Common myeloid progenitor, CD34-positive (primary cell): ENCODE measurements at regions not wholly inside any gene's neighbourhood (a gene's known extent, or its start where the extent isn't known, plus 50 kb on each side); places are given as distances from the start of the nearest gene placed in this dataset.

Source experiments
- CTCF ChIA-PET: fragments of 350-600 bp; sonication (Branson Sonifier 250); formaldehyde crosslinking; loops from one replicate; lab custom pipeline; 2021; ENCODE audit warnings: antibody characterized with exemption; lab: Charles Lee
- POLR2A ChIA-PET: fragments of 350-600 bp; sonication (Branson Sonifier 250); formaldehyde crosslinking; loops from one replicate; lab custom pipeline; 2021; ENCODE audit warnings: antibody characterized with exemption; lab: Charles Lee
- DNase-seq, 3 donors: peaks; one replicate each; pipeline versions ENCODE4 v3.0.0 to v3.0.0-alpha.2; 2013
- H3K27ac ChIP-seq, 2 experiments: 1 replicate in 1 of 2; 2 replicates in 1 of 2; pipeline ENCODE4 v1.7.0; 2013; ENCODE audit warnings: inconsistent platforms in 2 of 2, low read length in 2 of 2, mild to moderate bottlenecking in 2 of 2, low read depth in 1 of 2, moderate library complexity in 1 of 2; ENCODE audit not compliant: severe bottlenecking in 2 of 2, insufficient read depth in 1 of 2, poor library complexity in 1 of 2
- H3K27me3 ChIP-seq, 5 experiments: replicated peaks in 2 of 5; 1 replicate in 3 of 5; 2 replicates in 2 of 5; pipeline versions ENCODE4 v1.6.1 to v1.7.0; 2013; ENCODE audit warnings: low read length in 4 of 5, mild to moderate bottlenecking in 2 of 5, moderate library complexity in 2 of 5, inconsistent platforms in 1 of 5; ENCODE audit not compliant: insufficient read depth in 5 of 5, control insufficient read depth in 4 of 5
- H3K36me3 ChIP-seq, 4 experiments: 1 replicate in 2 of 4; 2 replicates in 2 of 4; pipeline versions ENCODE4 v1.6.1 to v1.7.0; 2013; ENCODE audit warnings: low read length in 3 of 4, control low read depth in 1 of 4, mild to moderate bottlenecking in 1 of 4; ENCODE audit not compliant: control insufficient read depth in 4 of 4, insufficient read depth in 4 of 4
- H3K4me1 ChIP-seq, 4 experiments: 1 replicate in 3 of 4; 2 replicates in 1 of 4; pipeline versions ENCODE4 v1.6.1 to v1.7.1; 2013; ENCODE audit warnings: low read length in 3 of 4, mild to moderate bottlenecking in 3 of 4, control low read depth in 1 of 4, inconsistent platforms in 1 of 4, moderate library complexity in 1 of 4; ENCODE audit not compliant: control insufficient read depth in 4 of 4, insufficient read depth in 4 of 4; ENCODE audit errors: control extremely low read depth in 1 of 4
- H3K4me3 ChIP-seq, 7 experiments: 1 replicate in 4 of 7; 2 replicates in 3 of 7; pipeline versions ENCODE4 v1.5.1 to v1.7.0; 2013; ENCODE audit warnings: mild to moderate bottlenecking in 7 of 7, low read length in 6 of 7, moderate library complexity in 6 of 7, inconsistent platforms in 2 of 7, low read depth in 2 of 7, control low read depth in 1 of 7; ENCODE audit not compliant: insufficient read depth in 4 of 7, control insufficient read depth in 1 of 7; ENCODE audit errors: extremely low read depth in 1 of 7
- H3K9me3 ChIP-seq, 5 experiments: 1 replicate in 4 of 5; 2 replicates in 1 of 5; pipeline versions ENCODE4 v1.6.1 to v1.7.1; 2013; ENCODE audit warnings: low read length in 4 of 5, mild to moderate bottlenecking in 2 of 5, inconsistent platforms in 1 of 5, low read depth in 1 of 5, moderate library complexity in 1 of 5; ENCODE audit not compliant: control insufficient read depth in 4 of 5, insufficient read depth in 2 of 5; ENCODE audit errors: control extremely low read depth in 1 of 5
- WGBS: methylation state at CpG from one replicate; pipeline ENCODE4 v1.1.5; 2013; ENCODE audit not compliant: insufficient coverage; 5-methylcytosine and 5-hydroxymethylcytosine counted together

- no peaks in the 10 kb centered on the region for H3K27me3 ChIP-seq
- no peaks in the 10 kb centered on the region for H3K9me3 ChIP-seq
- H3K27ac ChIP-seq, result no peak overlapping the region
- no peaks in the 10 kb centered on the region for H3K4me1 ChIP-seq
- no peaks in the 10 kb centered on the region for H3K36me3 ChIP-seq
- WGBS, result no CpG with 5 or more reads among the region's 1 CpG
- CTCF ChIA-PET, result no interaction called here
- no peak for DNase-seq
- H3K4me3 ChIP-seq, result no peak overlapping the region
- POLR2A ChIA-PET, result no interaction called here
Observed at GRCh38 chr7:41295455-41295815, 407.5 kb downstream of the INHBA start.

GRCh38 chr7:41294556-41295454 lies 408.1 kb downstream of the INHBA start:
- 100% methylated on average over 2 of the region's 4 CpGs for WGBS
- CTCF ChIA-PET, result no interaction called here

GRCh38 chr7:41292487-41292886 lies 410.4 kb downstream of the INHBA start:
- ChIA-PET CTCF (no interaction called here), POLR2A (no interaction called here)
- no peak for DNase-seq
- Histone ChIP-seq H3K27ac (no peak overlapping the region), H3K9me3 (no peaks in the 10 kb centered on the region), H3K36me3 (no peaks in the 10 kb centered on the region), H3K27me3 (no peaks in the 10 kb centered on the region), H3K4me3 (no peak overlapping the region), H3K4me1 (no peaks in the 10 kb centered on the region)
- 100% methylated on average over 1 of the region's 3 CpGs for WGBS

More at GRCh38 chr7:41294556-41295454, 408.1 kb downstream of the INHBA start:
- no peak for DNase-seq
- no peaks in the 10 kb centered on the region for H3K36me3 ChIP-seq
- POLR2A ChIA-PET, result no interaction called here
- no peaks in the 10 kb centered on the region for H3K4me1 ChIP-seq
- no peak overlapping the region for H3K27ac ChIP-seq
- no peak overlapping the region for H3K4me3 ChIP-seq
- no peaks in the 10 kb centered on the region for H3K9me3 ChIP-seq
- H3K27me3 ChIP-seq, result no peaks in the 10 kb centered on the region

GRCh38 chr7:41287559-41288335 lies 415.1 kb downstream of the INHBA start:
- CTCF ChIA-PET, result no interaction called here
- H3K27ac ChIP-seq, result no peak overlapping the region
- WGBS, result 100% methylated on average over 1 of the region's 2 CpGs

GRCh38 chr7:41280491-41280890 lies 422.4 kb downstream of the INHBA start:
- CTCF ChIA-PET, result no interaction called here
- no peak for DNase-seq
- Histone ChIP-seq H3K9me3 (no peaks in the 10 kb centered on the region), H3K36me3 (no peaks in the 10 kb centered on the region), H3K27me3 (no peaks in the 10 kb centered on the region), H3K27ac (no peak overlapping the region), H3K4me3 (no peak overlapping the region), H3K4me1 (no peaks in the 10 kb centered on the region)
- POLR2A ChIA-PET, result no interaction called here
- WGBS, result 90% methylated on average over 4 of the region's 5 CpGs

More at GRCh38 chr7:41287559-41288335, 415.1 kb downstream of the INHBA start:
- H3K36me3 ChIP-seq, result no peaks in the 10 kb centered on the region
- no peaks in the 10 kb centered on the region for H3K27me3 ChIP-seq
- no peak overlapping the region for H3K4me3 ChIP-seq
- no peaks in the 10 kb centered on the region for H3K9me3 ChIP-seq
- POLR2A ChIA-PET, result no interaction called here
- DNase-seq, result no peak
- no peaks in the 10 kb centered on the region for H3K4me1 ChIP-seq

- Histone ChIP-seq H3K4me1 (no peaks in the 10 kb centered on the region), H3K9me3 (no peaks in the 10 kb centered on the region), H3K36me3 (no peaks in the 10 kb centered on the region), H3K27me3 (no peaks in the 10 kb centered on the region), H3K27ac (no peak overlapping the region), H3K4me3 (no peak overlapping the region)
- 100% methylated on average over 2 of the region's 2 CpGs for WGBS
- DNase-seq, result no peak
- CTCF ChIA-PET, result no interaction called here
- POLR2A ChIA-PET, result no interaction called here
Observed at GRCh38 chr7:41277561-41277960, 425.3 kb downstream of the INHBA start.

GRCh38 chr7:41275255-41275654 lies 427.6 kb downstream of the INHBA start:
- Histone ChIP-seq H3K9me3 (no peaks in the 10 kb centered on the region), H3K27ac (no peak overlapping the region), H3K36me3 (no peaks in the 10 kb centered on the region), H3K4me3 (no peak overlapping the region), H3K27me3 (no peaks in the 10 kb centered on the region), H3K4me1 (no peaks in the 10 kb centered on the region)
- ChIA-PET POLR2A (no interaction called here), CTCF (no interaction called here)
- no peak for DNase-seq
- WGBS, result 100% methylated on average over 9 of the region's 9 CpGs
